Panc1 (cell line): ENCODE measurements at regions not wholly inside any gene's neighbourhood (a gene's known extent, or its start where the extent isn't known, plus 50 kb on each side); places are given as distances from the start of the nearest gene placed in this dataset.

Source experiments
- ATAC-seq: fragments of 200-7000 bp; cut with Tn5 transposase; 2 replicates; pipeline ENCODE4 v1.9.1; 2020; ENCODE audit warnings: mild to moderate bottlenecking, moderate library complexity
- BruUV-seq: library from RNA; stranded (reverse); fragments of 400-500 nt; replicated peaks from 2 replicates; lab custom pipeline; 2021; lab: Mats Ljungman, UMichigan
- CTCF ChIA-PET: fragments of 300-600 bp; sonication (Branson Sonifier 250); formaldehyde crosslinking; loops from one replicate; lab custom pipeline; 2022; ENCODE audit warnings: antibody characterized with exemption; lab: Charles Lee
- POLR2A ChIA-PET: fragments of 300-600 bp; sonication (Branson Sonifier 250); formaldehyde crosslinking; loops from one replicate; lab custom pipeline; 2022; ENCODE audit warnings: antibody characterized with exemption; lab: Charles Lee
- DNase-seq: peaks from one replicate; pipeline ENCODE4 v3.0.0-alpha.2; 2010; ENCODE audit warnings: low read depth, low spot score
- H3K27ac ChIP-seq: 2 replicates; pipeline ENCODE4 v1.5.1; 2011; ENCODE audit warnings: mild to moderate bottlenecking, low read length, inconsistent platforms
- H3K27me3 ChIP-seq: fragments of 200-500 bp; sonication (Bioruptor generic); 2 replicates; pipeline ENCODE4 v1.6.0; 2014; ENCODE audit warnings: low read length, inconsistent platforms; ENCODE audit not compliant: control insufficient read depth, insufficient read depth
- H3K36me3 ChIP-seq: fragments of 200-500 bp; sonication (Bioruptor generic); 2 replicates; pipeline ENCODE4 v1.5.1; 2014; ENCODE audit warnings: inconsistent platforms, mild to moderate bottlenecking, low read length, moderate library complexity; ENCODE audit not compliant: control insufficient read depth, insufficient read depth
- H3K4me1 ChIP-seq: 2 replicates; pipeline ENCODE4 v1.5.1; 2011; ENCODE audit warnings: inconsistent platforms, mild to moderate bottlenecking, low read length, moderate library complexity; ENCODE audit not compliant: control insufficient read depth, insufficient read depth
- H3K4me3 ChIP-seq, 2 experiments: 2 replicates each; pipeline ENCODE4 v1.5.1; 2011 to 2012; ENCODE audit warnings: low read depth in 2 of 2, low read length in 2 of 2, mild to moderate bottlenecking in 2 of 2, inconsistent platforms in 1 of 2, moderate library complexity in 1 of 2
- H3K9me3 ChIP-seq: fragments of 200-500 bp; sonication (Bioruptor generic); 2 replicates; pipeline ENCODE4 v1.5.1; 2014; ENCODE audit warnings: low read depth, mild to moderate bottlenecking, inconsistent platforms, low read length, moderate library complexity; ENCODE audit not compliant: control insufficient read depth, insufficient read depth
- POLR2AphosphoS5 ChIP-seq: IDR thresholded peaks from 2 replicates; pipeline ENCODE4 v1.6.1; 2012; ENCODE audit warnings: mild to moderate bottlenecking, low read depth, low read length, moderate library complexity
- SIN3A ChIP-seq: IDR thresholded peaks from 2 replicates; pipeline ENCODE4 v1.6.1; 2012; ENCODE audit warnings: low read depth, mild to moderate bottlenecking, low read length, moderate library complexity, borderline replicate concordance; ENCODE audit not compliant: insufficient read depth
- TCF7L2 ChIP-seq: IDR thresholded peaks from 2 replicates; pipeline ENCODE4 v1.6.1; 2011; ENCODE audit warnings: mild to moderate bottlenecking, low read depth, low read length, inconsistent platforms
- in situ Hi-C: cut with HindIII; loops from 2 replicates; pipeline ENCODE4 v1.10.0; 2016; ENCODE audit warnings: low sequenced_read_pairs, low pct_unique_long_range_greater_than_20kb
- intact Hi-C: fragments of 100-400 bp; cut with micrococcal nuclease; formaldehyde crosslinking; loops from one replicate; pipeline ENCODE4 v1.10.0; 2022; ENCODE audit not compliant: unreplicated experiment
- TF ChIP-seq, protein P1 (sequence below), 2 experiments: IDR thresholded peaks; 2 replicates each; pipeline ENCODE4 v1.6.1; 2011 to 2012; ENCODE audit warnings: low read depth in 2 of 2, control low read depth in 1 of 2, low read length in 1 of 2, mild to moderate bottlenecking in 1 of 2, moderate library complexity in 1 of 2; ENCODE audit not compliant: insufficient read depth in 1 of 2
- TF ChIP-seq, protein P2 (sequence below): fragments of 450-650 bp; IDR thresholded peaks from 2 replicates; pipeline ENCODE4 v1.5.1; 2017; ENCODE audit warnings: mild to moderate bottlenecking

DNA sequence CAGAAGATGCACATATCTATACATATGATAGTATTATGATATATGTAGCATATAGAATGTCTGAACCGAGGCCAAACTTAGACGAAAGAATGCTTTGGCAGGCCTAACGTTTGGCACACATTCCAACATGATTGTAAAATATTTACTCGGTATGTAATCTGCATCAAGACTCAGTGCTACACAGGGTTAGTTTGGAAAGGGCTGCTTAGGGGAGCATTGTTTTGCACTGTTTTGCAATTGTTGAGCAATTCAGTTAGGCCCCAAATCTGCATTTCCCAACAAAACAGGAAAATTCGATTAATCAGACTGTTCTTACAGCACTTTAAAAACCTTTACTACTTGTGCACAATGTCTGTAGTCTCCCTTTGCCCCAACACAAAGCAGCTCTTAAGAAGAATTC, 216.0 kb upstream of the NEGR1 start:
- in situ Hi-C loops (no loop called here), intact Hi-C loops (no loop called here)
- Histone ChIP-seq H3K36me3 (no peaks in the 10 kb centered on the region), H3K27me3 (no peaks in the 10 kb centered on the region), H3K27ac (no peak overlapping the region), H3K4me1 (no peaks in the 10 kb centered on the region), H3K9me3 (no peaks in the 10 kb centered on the region), H3K4me3 (no peak overlapping the region)
- POLR2A ChIA-PET = no interaction called here
- no peak for ATAC-seq
- DNase-seq = no peak
- TF ChIP-seq, protein P1, sequence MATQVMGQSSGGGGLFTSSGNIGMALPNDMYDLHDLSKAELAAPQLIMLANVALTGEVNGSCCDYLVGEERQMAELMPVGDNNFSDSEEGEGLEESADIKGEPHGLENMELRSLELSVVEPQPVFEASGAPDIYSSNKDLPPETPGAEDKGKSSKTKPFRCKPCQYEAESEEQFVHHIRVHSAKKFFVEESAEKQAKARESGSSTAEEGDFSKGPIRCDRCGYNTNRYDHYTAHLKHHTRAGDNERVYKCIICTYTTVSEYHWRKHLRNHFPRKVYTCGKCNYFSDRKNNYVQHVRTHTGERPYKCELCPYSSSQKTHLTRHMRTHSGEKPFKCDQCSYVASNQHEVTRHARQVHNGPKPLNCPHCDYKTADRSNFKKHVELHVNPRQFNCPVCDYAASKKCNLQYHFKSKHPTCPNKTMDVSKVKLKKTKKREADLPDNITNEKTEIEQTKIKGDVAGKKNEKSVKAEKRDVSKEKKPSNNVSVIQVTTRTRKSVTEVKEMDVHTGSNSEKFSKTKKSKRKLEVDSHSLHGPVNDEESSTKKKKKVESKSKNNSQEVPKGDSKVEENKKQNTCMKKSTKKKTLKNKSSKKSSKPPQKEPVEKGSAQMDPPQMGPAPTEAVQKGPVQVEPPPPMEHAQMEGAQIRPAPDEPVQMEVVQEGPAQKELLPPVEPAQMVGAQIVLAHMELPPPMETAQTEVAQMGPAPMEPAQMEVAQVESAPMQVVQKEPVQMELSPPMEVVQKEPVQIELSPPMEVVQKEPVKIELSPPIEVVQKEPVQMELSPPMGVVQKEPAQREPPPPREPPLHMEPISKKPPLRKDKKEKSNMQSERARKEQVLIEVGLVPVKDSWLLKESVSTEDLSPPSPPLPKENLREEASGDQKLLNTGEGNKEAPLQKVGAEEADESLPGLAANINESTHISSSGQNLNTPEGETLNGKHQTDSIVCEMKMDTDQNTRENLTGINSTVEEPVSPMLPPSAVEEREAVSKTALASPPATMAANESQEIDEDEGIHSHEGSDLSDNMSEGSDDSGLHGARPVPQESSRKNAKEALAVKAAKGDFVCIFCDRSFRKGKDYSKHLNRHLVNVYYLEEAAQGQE (IDR thresholded peaks at IDR 0.05; ENCODE audit: insufficient read depth in 1 of 2, low read depth in 2 of 2, low read length in 1 of 2) = no peak
- TF ChIP-seq TCF7L2 (no peak), POLR2AphosphoS5 (no peak), SIN3A (no peak)
- TF ChIP-seq, protein P2, sequence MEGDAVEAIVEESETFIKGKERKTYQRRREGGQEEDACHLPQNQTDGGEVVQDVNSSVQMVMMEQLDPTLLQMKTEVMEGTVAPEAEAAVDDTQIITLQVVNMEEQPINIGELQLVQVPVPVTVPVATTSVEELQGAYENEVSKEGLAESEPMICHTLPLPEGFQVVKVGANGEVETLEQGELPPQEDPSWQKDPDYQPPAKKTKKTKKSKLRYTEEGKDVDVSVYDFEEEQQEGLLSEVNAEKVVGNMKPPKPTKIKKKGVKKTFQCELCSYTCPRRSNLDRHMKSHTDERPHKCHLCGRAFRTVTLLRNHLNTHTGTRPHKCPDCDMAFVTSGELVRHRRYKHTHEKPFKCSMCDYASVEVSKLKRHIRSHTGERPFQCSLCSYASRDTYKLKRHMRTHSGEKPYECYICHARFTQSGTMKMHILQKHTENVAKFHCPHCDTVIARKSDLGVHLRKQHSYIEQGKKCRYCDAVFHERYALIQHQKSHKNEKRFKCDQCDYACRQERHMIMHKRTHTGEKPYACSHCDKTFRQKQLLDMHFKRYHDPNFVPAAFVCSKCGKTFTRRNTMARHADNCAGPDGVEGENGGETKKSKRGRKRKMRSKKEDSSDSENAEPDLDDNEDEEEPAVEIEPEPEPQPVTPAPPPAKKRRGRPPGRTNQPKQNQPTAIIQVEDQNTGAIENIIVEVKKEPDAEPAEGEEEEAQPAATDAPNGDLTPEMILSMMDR = no peak
- BruUV-seq = no TSS peak
- CTCF ChIA-PET = no interaction called here

DNA sequence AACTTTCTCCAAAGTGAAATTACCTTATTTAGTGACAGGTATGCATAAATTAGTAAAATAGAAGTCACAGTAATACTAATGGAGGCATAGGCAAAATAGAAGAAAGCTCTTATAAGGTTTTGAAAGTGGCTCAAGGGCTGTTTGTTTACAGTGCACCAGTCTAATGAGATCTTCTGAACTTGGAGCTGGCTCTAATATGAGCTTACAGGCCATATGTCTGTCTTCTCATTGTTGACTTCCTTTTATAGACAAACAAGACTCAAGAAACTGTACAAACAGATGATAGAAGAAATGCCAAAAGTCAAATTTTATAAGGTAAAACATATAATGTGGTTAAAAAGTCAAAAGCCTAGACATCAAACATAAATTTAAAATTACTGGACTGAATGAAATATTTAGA, 207.5 kb upstream of the NEGR1 start:
- no peak overlapping the region for H3K27ac ChIP-seq
- no peak for DNase-seq
- CTCF ChIA-PET = no interaction called here
- H3K27me3 ChIP-seq = no peaks in the 10 kb centered on the region
- in situ Hi-C loops (no loop called here), intact Hi-C loops (no loop called here)
- TF ChIP-seq SIN3A = no peak
- TF ChIP-seq TCF7L2 = no peak
- TF ChIP-seq POLR2AphosphoS5 = no peak
- TF ChIP-seq, protein P1 (IDR thresholded peaks at IDR 0.05; ENCODE audit: insufficient read depth in 1 of 2, low read depth in 2 of 2, low read length in 1 of 2) = no peak
- TF ChIP-seq, protein P2 = no peak
- POLR2A ChIA-PET = no interaction called here
- BruUV-seq = no TSS peak
- ATAC-seq = no peak
- no peaks in the 10 kb centered on the region for H3K36me3 ChIP-seq
- H3K9me3 ChIP-seq = no peaks in the 10 kb centered on the region
- H3K4me3 ChIP-seq = no peak overlapping the region
- no peaks in the 10 kb centered on the region for H3K4me1 ChIP-seq
